Ectodermal cell (in vitro differentiated cells): ENCODE measurements at regions not wholly inside any gene's neighbourhood (a gene's known extent, or its start where the extent isn't known, plus 50 kb on each side); places are given as distances from the start of the nearest gene placed in this dataset.

ENCODE experiments used
- H3K27ac ChIP-seq: 2 replicates; pipeline ENCODE4 v1.7.0; 2013; ENCODE audit warnings: mild to moderate bottlenecking, low read depth, low read length; ENCODE audit not compliant: insufficient read depth, poor library complexity, severe bottlenecking
- H3K27me3 ChIP-seq: 2 replicates; pipeline ENCODE4 v1.7.0; 2013; ENCODE audit warnings: mild to moderate bottlenecking, low read length; ENCODE audit not compliant: insufficient read depth, control insufficient read depth, poor library complexity, severe bottlenecking
- H3K36me3 ChIP-seq: one replicate; pipeline ENCODE4 v1.7.0; 2013; ENCODE audit warnings: low read length; ENCODE audit not compliant: control insufficient read depth, insufficient read depth
- H3K4me1 ChIP-seq: one replicate; pipeline ENCODE4 v1.7.0; 2013; ENCODE audit warnings: low read length; ENCODE audit not compliant: control insufficient read depth, insufficient read depth
- H3K4me3 ChIP-seq: 2 replicates; pipeline ENCODE4 v1.7.0; 2013; ENCODE audit warnings: low read depth, low read length, control low read depth; ENCODE audit not compliant: insufficient read depth
- H3K9me3 ChIP-seq: 2 replicates; pipeline ENCODE4 v1.7.0; 2013; ENCODE audit warnings: mild to moderate bottlenecking, low read length, moderate library complexity; ENCODE audit not compliant: control insufficient read depth
- WGBS, 2 experiments: methylation state at CpG; one replicate each; pipeline ENCODE4 v1.1.7; 2013; ENCODE audit warnings: missing lambda C conversion rate in 2 of 2; 5-methylcytosine and 5-hydroxymethylcytosine counted together

DNA sequence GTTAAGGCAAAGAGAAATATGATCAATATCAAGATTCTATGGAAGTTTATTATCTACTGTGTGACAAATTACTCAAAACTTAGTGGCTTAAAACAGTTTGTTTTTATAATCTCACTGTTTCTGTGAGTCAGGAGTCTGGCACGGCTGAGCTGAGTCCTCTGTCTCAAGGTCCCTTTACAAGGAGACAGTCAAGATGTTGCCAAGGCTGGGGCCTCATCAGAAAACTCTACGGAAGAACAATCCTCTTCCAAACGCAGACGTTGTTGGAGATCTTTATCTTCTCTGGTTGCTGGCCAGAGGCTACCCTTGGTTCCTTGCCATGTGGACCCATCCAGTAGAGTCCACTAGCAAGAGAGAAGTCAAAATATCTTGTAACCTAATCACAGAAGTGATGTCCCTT lies 100.6 kb upstream of the CCND2 start:
- WGBS, 2 experiments = 92 to 93% methylated on average over 4 of the region's 4 CpGs
- Histone ChIP-seq H3K4me1 (no peaks in the 10 kb centered on the region), H3K27ac (no peak overlapping the region), H3K9me3 (no peaks in the 10 kb centered on the region), H3K27me3 (no peaks in the 10 kb centered on the region), H3K36me3 (no peaks in the 10 kb centered on the region), H3K4me3 (no peak overlapping the region)

DNA sequence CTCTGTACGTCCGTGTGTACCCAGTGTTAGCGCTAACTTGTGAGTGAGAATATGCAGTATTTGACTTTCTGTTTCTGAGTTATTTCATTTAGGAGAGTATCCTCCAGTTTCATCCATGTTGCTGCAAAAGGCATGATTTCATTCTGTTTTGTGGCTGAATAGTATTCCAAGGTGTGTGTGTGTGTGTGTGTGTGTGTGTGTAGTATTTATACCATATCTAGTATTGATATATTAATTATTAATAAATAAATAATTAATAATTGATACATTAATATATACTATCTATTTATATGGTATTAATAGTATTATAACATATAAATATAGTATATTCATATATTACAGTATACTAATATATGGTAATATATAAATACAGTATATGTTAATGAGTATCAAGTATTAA lies 101.8 kb upstream of the CCND2 start:
- H3K4me3 ChIP-seq = no peak overlapping the region
- H3K27me3 ChIP-seq = no peaks in the 10 kb centered on the region
- no peaks in the 10 kb centered on the region for H3K9me3 ChIP-seq
- H3K4me1 ChIP-seq = no peaks in the 10 kb centered on the region
- no peaks in the 10 kb centered on the region for H3K36me3 ChIP-seq
- WGBS, 2 experiments = 100% methylated on average over 3 of the region's 3 CpGs
- no peak overlapping the region for H3K27ac ChIP-seq

DNA sequence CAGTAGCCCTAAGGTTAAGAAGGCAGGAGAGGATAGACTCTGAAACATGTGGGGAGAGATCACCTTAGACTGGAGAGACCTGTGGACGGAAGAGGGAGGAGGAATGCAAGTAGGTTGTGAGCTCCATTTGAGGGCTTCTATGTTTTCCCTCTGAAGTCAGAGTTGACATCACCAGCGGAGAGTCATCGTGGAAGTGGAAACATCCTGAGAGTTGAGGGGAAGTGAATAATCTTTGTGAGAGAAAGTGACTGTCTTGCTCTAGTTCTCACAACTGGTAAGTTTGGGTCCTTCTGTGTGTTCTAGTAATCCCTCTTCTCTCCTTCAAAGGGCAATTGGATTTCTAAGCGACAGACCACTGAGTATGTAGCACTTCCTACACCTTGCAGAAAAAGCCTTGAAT lies 103.6 kb upstream of the CCND2 start:
- Histone ChIP-seq H3K27ac (no peak overlapping the region), H3K27me3 (peaks cover 7% of the 10 kb centered on the region), H3K4me3 (no peak overlapping the region), H3K36me3 (no peaks in the 10 kb centered on the region), H3K9me3 (no peaks in the 10 kb centered on the region), H3K4me1 (no peaks in the 10 kb centered on the region)
- WGBS, 2 experiments = 91 to 95% methylated on average over 4 of the region's 4 CpGs

DNA sequence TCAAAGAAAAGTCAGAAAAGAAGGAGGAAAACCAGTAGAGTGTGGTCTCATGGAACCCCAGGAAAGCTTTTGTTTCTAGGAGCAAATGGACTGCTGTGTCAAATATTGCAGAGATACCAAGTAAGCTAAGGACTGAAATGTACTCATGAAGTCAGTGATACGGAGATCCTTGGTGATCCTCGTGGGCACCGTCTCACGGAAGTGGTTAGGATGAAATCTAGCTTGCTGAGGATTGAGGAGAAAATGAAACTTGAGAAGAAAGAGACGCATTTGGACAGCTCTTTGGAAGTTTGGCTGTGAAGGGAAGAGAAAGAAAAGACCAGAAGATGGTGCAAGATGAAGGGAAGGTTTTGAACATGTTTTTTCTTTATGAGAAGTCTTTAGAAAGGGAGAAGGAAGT lies 104.0 kb upstream of the CCND2 start:
- Histone ChIP-seq H3K4me1 (no peaks in the 10 kb centered on the region), H3K36me3 (no peaks in the 10 kb centered on the region), H3K9me3 (no peaks in the 10 kb centered on the region), H3K27ac (no peak overlapping the region), H3K27me3 (peaks cover 11% of the 10 kb centered on the region), H3K4me3 (no peak overlapping the region)
- 94% methylated on average over 5 of the region's 5 CpGs for WGBS, 2 experiments

DNA sequence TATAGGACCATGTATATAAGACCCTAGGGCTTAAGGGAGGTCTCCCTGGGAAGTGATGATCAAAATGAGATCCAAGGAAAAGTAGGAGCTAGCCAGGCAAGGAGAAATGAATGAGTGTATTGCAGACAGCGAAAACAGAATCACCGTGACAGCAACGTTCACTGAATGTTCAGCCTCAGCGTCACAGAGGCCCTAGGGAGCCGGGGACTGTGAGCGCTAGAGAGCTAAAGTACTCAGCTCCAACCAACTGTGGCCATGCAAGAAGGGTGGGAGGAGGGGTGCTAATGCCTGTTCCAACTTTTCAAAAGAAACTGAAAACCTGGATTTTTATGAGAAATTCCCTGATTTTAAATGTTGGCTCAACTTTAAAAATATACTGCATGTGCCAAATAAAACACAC lies 105.5 kb upstream of the CCND2 start:
- no peaks in the 10 kb centered on the region for H3K9me3 ChIP-seq
- 55 to 57% methylated on average over 6 of the region's 6 CpGs for WGBS, 2 experiments
- no peaks in the 10 kb centered on the region for H3K36me3 ChIP-seq
- no peak overlapping the region for H3K4me3 ChIP-seq
- H3K27ac ChIP-seq = no peak overlapping the region
- H3K4me1 ChIP-seq = no peaks in the 10 kb centered on the region
- H3K27me3 ChIP-seq = peaks cover 19% of the 10 kb centered on the region

DNA sequence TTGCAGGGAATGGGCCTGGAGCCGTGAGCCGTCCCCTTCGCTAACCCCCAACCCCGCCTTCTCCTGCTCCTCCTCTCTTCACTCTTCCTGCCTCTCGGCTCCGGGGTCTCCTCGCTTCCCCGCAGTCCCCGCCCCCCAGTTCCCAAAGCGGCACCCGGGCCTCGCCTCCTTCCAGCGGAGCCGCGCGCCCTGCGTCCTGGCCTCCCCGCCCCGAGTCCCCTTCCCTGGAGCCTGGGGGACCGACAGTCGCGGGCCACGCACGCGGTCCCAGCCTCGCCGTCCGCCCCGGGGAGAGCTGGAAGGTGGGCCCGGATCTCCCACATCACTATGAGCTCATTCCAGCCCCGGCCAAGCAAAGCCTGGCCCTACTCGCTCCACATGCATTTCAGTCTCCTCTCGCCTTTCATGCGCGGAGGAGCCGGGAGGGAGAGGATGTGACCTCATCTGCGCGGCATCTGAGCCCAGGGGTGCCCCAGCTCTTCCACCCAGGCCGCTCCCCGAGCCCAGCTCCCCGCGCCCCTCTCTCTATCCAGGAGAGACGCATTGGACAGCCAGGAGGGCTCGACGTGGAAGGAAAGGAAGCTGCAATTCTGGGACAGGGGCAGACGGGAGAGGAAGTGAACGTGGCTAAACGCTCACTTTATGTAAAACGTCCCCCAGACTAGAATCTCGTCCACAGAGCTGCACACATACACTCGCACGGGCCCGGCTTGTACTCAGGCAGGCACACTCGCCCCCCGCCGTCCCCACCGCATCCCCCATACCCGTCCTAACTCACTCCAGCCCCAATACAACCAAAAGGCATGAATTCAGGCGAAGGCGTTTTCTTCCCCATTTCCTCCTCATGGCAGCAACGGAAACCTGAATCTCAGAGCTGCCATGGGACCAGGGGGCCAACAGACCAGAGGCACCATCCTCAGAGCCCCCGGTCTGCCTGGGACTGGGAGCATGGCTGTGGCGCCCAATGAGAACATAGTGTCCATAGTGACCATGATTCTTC lies 108.7 kb upstream of the CCND2 start:
- Histone ChIP-seq H3K27ac (peak overlapping the region; percentile 30), H3K4me3 (peak overlapping the region; percentile 42), H3K36me3 (no peaks in the 10 kb centered on the region), H3K27me3 (peaks cover 19% of the 10 kb centered on the region), H3K4me1 (no peaks in the 10 kb centered on the region), H3K9me3 (no peaks in the 10 kb centered on the region)
- WGBS, 2 experiments = 15 to 16% methylated on average over 63 of the region's 63 CpGs

DNA sequence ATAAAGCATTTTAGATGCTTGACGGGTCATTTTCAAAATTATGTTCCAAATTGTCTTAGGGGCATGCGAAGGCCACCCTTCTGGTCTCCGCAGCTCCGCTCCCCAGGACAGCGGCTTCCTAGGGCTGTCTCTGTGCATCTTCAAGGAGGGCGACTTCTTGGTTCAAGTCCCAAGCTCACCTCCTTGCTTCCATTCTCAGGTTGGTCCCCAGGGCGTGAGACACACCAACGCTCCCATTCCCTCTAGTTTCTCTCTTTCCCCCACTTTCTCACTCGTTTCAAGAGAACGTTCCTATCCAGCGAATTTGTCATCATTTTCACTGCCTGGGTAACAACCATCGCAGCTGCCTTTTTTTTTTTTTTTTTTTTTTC lies 109.4 kb upstream of the CCND2 start:
- no peaks in the 10 kb centered on the region for H3K9me3 ChIP-seq
- H3K27me3 ChIP-seq = peaks cover 19% of the 10 kb centered on the region
- no peaks in the 10 kb centered on the region for H3K36me3 ChIP-seq
- no peak overlapping the region for H3K27ac ChIP-seq
- 56 to 60% methylated on average over 12 of the region's 12 CpGs for WGBS, 2 experiments
- H3K4me3 ChIP-seq = peak overlapping the region; percentile 42
- no peaks in the 10 kb centered on the region for H3K4me1 ChIP-seq

DNA sequence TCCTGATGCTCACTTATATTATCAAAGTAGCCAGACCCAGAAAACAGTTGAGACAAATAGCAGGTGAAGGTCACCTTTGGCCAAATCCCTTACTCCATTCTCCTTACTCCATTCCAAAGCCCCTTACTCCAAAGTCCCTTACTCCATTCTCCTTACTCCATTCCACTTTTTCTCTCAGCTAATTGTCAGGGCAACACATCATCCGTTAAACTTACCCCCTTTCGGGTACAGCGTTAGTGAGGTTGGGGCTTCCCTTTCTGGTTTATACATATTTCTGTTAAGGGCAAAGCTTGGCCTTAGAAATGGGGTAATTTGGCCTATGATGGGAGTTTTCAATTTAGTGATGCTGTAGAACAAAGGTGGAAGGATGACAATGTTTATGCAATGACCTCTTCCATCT lies 111.8 kb upstream of the CCND2 start:
- no peaks in the 10 kb centered on the region for H3K9me3 ChIP-seq
- WGBS, 2 experiments = 79% methylated on average over 3 of the region's 3 CpGs
- no peak overlapping the region for H3K27ac ChIP-seq
- no peak overlapping the region for H3K4me3 ChIP-seq
- no peaks in the 10 kb centered on the region for H3K36me3 ChIP-seq
- no peaks in the 10 kb centered on the region for H3K4me1 ChIP-seq
- peaks cover 19% of the 10 kb centered on the region for H3K27me3 ChIP-seq

DNA sequence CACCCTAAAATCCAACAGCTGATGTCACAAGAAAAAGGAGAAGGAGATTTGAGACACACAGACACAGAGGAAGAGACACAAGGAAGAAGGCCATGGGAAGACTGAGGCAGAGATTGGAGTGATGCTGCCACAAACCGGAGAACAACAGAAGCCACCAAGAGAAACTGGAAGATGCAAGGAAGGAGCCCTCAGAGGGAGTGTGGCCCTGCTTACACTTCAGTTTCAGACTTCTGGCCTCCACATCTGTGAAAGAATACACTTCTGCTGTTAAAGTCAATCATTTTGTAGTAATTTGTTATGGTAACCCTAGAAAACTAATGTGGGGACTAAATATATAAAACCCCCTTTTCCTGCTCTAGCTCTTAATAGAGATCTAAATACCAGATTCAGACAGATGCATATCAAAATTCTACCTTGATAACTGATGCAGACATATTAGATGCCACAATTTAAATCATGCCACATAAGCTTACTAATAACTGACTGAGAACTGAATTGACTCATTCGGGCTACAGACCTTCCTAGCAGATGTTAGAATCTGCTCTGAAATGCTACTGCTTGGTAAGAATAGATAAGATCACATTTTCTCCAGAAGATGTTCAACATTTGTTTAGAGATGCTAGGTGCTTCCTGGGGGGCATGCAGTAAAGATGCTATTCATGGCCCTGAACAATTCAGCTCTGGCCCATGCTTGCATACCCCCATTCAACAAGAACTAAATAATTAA lies 113.1 kb upstream of the CCND2 start:
- no peaks in the 10 kb centered on the region for H3K9me3 ChIP-seq
- H3K4me1 ChIP-seq = no peaks in the 10 kb centered on the region
- peaks cover 17% of the 10 kb centered on the region for H3K27me3 ChIP-seq
- no peaks in the 10 kb centered on the region for H3K36me3 ChIP-seq
- H3K4me3 ChIP-seq = no peak overlapping the region
- H3K27ac ChIP-seq = no peak overlapping the region
- 91 to 96% methylated on average over 2 of the region's 2 CpGs for WGBS, 2 experiments

DNA sequence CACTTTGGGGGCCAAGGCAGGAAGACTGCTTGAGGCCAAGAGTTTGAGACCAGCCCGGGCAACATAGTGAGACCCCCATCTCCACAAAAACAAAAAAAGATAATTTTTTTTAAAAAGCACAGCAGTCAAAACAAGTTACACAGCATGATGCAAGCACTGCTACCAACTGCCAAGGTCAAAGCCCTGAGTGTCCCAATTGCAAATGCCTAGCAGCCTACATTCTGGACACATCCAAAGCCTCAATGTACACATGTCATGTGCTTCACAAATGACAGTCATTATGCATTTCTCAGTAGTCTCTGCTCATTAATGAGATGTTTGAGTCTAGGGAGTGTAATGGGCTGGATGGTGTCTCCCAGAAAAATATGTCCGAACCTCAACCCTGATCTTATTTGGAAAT lies 113.7 kb upstream of the CCND2 start:
- Histone ChIP-seq H3K36me3 (no peaks in the 10 kb centered on the region), H3K27me3 (peaks cover 11% of the 10 kb centered on the region), H3K4me1 (no peaks in the 10 kb centered on the region), H3K9me3 (no peaks in the 10 kb centered on the region), H3K27ac (no peak overlapping the region), H3K4me3 (no peak overlapping the region)
- 91 to 92% methylated on average over 2 of the region's 2 CpGs for WGBS, 2 experiments
